Vagina (tissue), 2 donors: ENCODE measurements at regions not wholly inside any gene's neighbourhood (a gene's known extent, or its start where the extent isn't known, plus 50 kb on each side); places are given as distances from the start of the nearest gene placed in this dataset.
"Not testable (repeated sequence)": the region's sequence is repeated elsewhere in the genome, so short reads cannot be mapped to it uniquely, and the experiment has no call there.

Experiments
- POLR2A ChIP-seq, 2 donors: fragments of 450-650 bp; IDR thresholded peaks; one replicate each; pipeline ENCODE4 v1.6.1; 2017; ENCODE audit warnings: antibody characterized with exemption in 2 of 2, mild to moderate bottlenecking in 2 of 2, moderate library complexity in 2 of 2
- TF ChIP-seq, protein P1 (sequence below), 3 experiments: fragments of 450-650 bp in 2 of 3; fragments of 200-600 bp in 1 of 3; sonication (generic) in 1 of 3; IDR thresholded peaks; one replicate each; pipeline ENCODE4 v1.5.1; 2017 to 2019; ENCODE audit warnings: antibody characterized with exemption in 3 of 3, mild to moderate bottlenecking in 2 of 3, moderate library complexity in 2 of 3

DNA sequence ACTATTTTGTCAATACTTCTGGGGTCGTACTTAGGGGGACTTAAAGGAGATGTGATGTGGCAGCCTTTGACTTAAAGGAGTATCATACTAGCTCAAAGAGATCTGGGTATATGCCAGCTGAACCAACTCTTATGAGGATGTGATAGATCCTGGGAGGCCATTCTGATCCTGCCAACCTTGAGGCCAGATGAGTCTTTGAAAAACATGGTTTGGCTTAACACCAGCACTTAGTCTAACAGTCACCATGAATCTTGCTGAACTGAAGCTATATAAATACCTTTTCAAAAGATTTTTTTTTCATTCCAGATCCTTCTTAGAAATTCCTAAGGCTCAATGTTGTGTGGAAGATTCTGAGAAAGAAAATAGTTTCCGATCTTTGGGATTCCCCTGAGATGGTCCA is 93.7 kb upstream of the FAM90A26 start:
- TF ChIP-seq, protein P1, sequence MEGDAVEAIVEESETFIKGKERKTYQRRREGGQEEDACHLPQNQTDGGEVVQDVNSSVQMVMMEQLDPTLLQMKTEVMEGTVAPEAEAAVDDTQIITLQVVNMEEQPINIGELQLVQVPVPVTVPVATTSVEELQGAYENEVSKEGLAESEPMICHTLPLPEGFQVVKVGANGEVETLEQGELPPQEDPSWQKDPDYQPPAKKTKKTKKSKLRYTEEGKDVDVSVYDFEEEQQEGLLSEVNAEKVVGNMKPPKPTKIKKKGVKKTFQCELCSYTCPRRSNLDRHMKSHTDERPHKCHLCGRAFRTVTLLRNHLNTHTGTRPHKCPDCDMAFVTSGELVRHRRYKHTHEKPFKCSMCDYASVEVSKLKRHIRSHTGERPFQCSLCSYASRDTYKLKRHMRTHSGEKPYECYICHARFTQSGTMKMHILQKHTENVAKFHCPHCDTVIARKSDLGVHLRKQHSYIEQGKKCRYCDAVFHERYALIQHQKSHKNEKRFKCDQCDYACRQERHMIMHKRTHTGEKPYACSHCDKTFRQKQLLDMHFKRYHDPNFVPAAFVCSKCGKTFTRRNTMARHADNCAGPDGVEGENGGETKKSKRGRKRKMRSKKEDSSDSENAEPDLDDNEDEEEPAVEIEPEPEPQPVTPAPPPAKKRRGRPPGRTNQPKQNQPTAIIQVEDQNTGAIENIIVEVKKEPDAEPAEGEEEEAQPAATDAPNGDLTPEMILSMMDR (IDR thresholded peaks at IDR 0.05), result not testable (repeated sequence)
- TF ChIP-seq POLR2A (IDR thresholded peaks at IDR 0.05), result not testable (repeated sequence)
